HEK293T (cell line): ENCODE measurements at regions not wholly inside any gene's neighbourhood (a gene's known extent, or its start where the extent isn't known, plus 50 kb on each side); places are given as distances from the start of the nearest gene placed in this dataset.

ENCODE experiments used
- CTCF ChIA-PET: fragments of 350-600 bp; formaldehyde crosslinking; extraction: SDS; loops from one replicate; lab custom pipeline; 2021; ENCODE audit warnings: antibody characterized with exemption, inconsistent platforms; lab: Yijun Ruan, JAX
- POLR2A ChIA-PET: fragments of 350-600 bp; formaldehyde crosslinking; extraction: SDS; loops from one replicate; lab custom pipeline; 2020; ENCODE audit warnings: antibody characterized with exemption, inconsistent platforms; lab: Yijun Ruan, JAX
- DNase-seq: peaks from one replicate; pipeline ENCODE4 v3.0.0; 2012; ENCODE audit warnings: mixed read lengths; ENCODE audit errors: extremely low spot score
- ARNT ChIP-seq: fragments of 450-650 bp; IDR thresholded peaks from 2 replicates; pipeline ENCODE4 v1.6.1; 2017; ENCODE audit warnings: mild to moderate bottlenecking
- BHLHE40 ChIP-seq: fragments of 450-650 bp; IDR thresholded peaks from 2 replicates; pipeline ENCODE4 v1.6.1; 2016; ENCODE audit warnings: mild to moderate bottlenecking, moderate library complexity, borderline replicate concordance
- CTBP1 ChIP-seq: fragments of 450-650 bp; IDR thresholded peaks from 2 replicates; pipeline ENCODE4 v1.6.1; 2016; ENCODE audit warnings: borderline replicate concordance
- ELF4 ChIP-seq: fragments of 450-650 bp; IDR thresholded peaks from 2 replicates; pipeline ENCODE4 v1.6.1; 2017; ENCODE audit warnings: antibody characterized with exemption
- FOXA1 ChIP-seq: fragments of 450-650 bp; IDR thresholded peaks from 2 replicates; pipeline ENCODE4 v1.6.1; 2016; ENCODE audit warnings: mild to moderate bottlenecking
- FOXK2 ChIP-seq: fragments of 450-650 bp; IDR thresholded peaks from 2 replicates; pipeline ENCODE4 v1.6.1; 2016; ENCODE audit warnings: mild to moderate bottlenecking
- FOXM1 ChIP-seq: fragments of 450-650 bp; IDR thresholded peaks from 2 replicates; pipeline ENCODE4 v1.6.1; 2017; ENCODE audit warnings: mild to moderate bottlenecking, borderline replicate concordance
- HDGF ChIP-seq: fragments of 450-650 bp; IDR thresholded peaks from 2 replicates; pipeline ENCODE4 v1.6.1; 2017; ENCODE audit warnings: antibody characterized with exemption, borderline replicate concordance
- L3MBTL2 ChIP-seq: fragments of 450-650 bp; conservative IDR thresholded peaks from 2 replicates; pipeline ENCODE4 v1.6.1; 2016; ENCODE audit warnings: mild to moderate bottlenecking
- LEF1 ChIP-seq: fragments of 450-650 bp; IDR thresholded peaks from 2 replicates; pipeline ENCODE4 v1.6.1; 2017; ENCODE audit warnings: mild to moderate bottlenecking, borderline replicate concordance
- NFRKB ChIP-seq: fragments of 450-650 bp; IDR thresholded peaks from 2 replicates; pipeline ENCODE4 v1.6.1; 2016; ENCODE audit warnings: mild to moderate bottlenecking, moderate library complexity
- SP1 ChIP-seq: fragments of 450-650 bp; IDR thresholded peaks from 2 replicates; pipeline ENCODE4 v1.6.1; 2017
- SUZ12 ChIP-seq: fragments of 450-650 bp; IDR thresholded peaks from 2 replicates; pipeline ENCODE4 v1.6.1; 2016; ENCODE audit warnings: mild to moderate bottlenecking
- TARDBP ChIP-seq: fragments of 450-650 bp; IDR thresholded peaks from 2 replicates; pipeline ENCODE4 v1.6.1; 2016
- ZNF384 ChIP-seq: fragments of 450-650 bp; IDR thresholded peaks from 2 replicates; pipeline ENCODE4 v1.6.1; 2016
- TF ChIP-seq, protein P1 (sequence below): fragments of 450-650 bp; IDR thresholded peaks from 2 replicates; pipeline ENCODE4 v1.6.1; 2016

DNA sequence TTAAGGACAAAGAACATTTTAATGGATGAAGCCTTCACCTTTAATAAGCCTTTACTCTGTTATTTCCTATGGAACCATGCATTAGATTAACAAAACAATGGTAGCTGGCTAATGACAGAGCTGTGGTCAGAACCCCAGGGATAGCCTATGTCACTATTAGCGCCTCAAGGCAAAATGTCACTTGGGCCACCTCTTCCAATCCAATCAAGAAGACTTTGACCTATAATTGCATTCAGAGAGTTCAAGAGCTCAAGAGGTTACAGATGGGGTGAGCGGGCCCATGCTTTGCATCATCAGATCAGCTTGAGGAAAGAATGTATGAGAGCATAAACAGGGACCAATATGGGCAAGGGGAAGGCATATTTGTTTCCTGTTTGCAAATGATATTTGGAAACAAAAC lies 425.1 kb downstream of the ARHGEF28 start:
- POLR2A ChIA-PET = no interaction called here
- no peak for TF ChIP-seq CTBP1
- CTCF ChIA-PET = no interaction called here
- no peak for DNase-seq

GRCh38 chr5:74044936-74045335 lies 418.9 kb downstream of the ARHGEF28 start:
- POLR2A ChIA-PET = no interaction called here
- CTCF ChIA-PET = no interaction called here
- TF ChIP-seq ZNF384 (no peak), FOXA1 (no peak), FOXK2 (no peak), FOXM1 (no peak), ARNT (no peak), NFRKB (no peak), CTBP1 (no peak), LEF1 (no peak), ELF4 (no peak), HDGF (no peak), L3MBTL2 (no peak), TARDBP (no peak), BHLHE40 (no peak), SP1 (no peak), SUZ12 (no peak)
- TF ChIP-seq, protein P1, sequence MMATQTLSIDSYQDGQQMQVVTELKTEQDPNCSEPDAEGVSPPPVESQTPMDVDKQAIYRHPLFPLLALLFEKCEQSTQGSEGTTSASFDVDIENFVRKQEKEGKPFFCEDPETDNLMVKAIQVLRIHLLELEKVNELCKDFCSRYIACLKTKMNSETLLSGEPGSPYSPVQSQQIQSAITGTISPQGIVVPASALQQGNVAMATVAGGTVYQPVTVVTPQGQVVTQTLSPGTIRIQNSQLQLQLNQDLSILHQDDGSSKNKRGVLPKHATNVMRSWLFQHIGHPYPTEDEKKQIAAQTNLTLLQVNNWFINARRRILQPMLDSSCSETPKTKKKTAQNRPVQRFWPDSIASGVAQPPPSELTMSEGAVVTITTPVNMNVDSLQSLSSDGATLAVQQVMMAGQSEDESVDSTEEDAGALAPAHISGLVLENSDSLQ = no peak
- DNase-seq = no peak

- POLR2A ChIA-PET = no interaction called here
- TF ChIP-seq ZNF384 (no peak), ARNT (no peak), BHLHE40 (no peak), CTBP1 (no peak), SP1 (no peak), SUZ12 (no peak), ELF4 (no peak), FOXM1 (no peak), HDGF (no peak), TARDBP (no peak), FOXK2 (no peak), FOXA1 (no peak), LEF1 (no peak), L3MBTL2 (no peak), NFRKB (no peak)
- TF ChIP-seq, protein P1 = no peak
- no peak for DNase-seq
- CTCF ChIA-PET = no interaction called here
These were observed 417.0 kb downstream of the ARHGEF28 start for GRCh38 chr5:74042959-74043358.

- POLR2A ChIA-PET = no interaction called here
- CTCF ChIA-PET = no interaction called here
These were observed 416.6 kb downstream of the ARHGEF28 start for GRCh38 chr5:74042559-74042958.

GRCh38 chr5:74041913-74042312 lies 415.9 kb downstream of the ARHGEF28 start:
- TF ChIP-seq CTBP1 (no peak), L3MBTL2 (no peak), LEF1 (no peak), ELF4 (no peak), FOXK2 (no peak), TARDBP (no peak)
- CTCF ChIA-PET = no interaction called here
- POLR2A ChIA-PET = no interaction called here
- no peak for DNase-seq

More at GRCh38 chr5:74042559-74042958, 416.6 kb downstream of the ARHGEF28 start:
- no peak for DNase-seq
- TF ChIP-seq BHLHE40 (no peak), ZNF384 (no peak), CTBP1 (no peak), L3MBTL2 (no peak), FOXK2 (no peak), LEF1 (no peak), ARNT (no peak), FOXA1 (no peak), FOXM1 (no peak), HDGF (no peak), ELF4 (no peak), TARDBP (no peak), SP1 (no peak), SUZ12 (no peak), NFRKB (no peak)
- TF ChIP-seq, protein P1 = no peak

DNA sequence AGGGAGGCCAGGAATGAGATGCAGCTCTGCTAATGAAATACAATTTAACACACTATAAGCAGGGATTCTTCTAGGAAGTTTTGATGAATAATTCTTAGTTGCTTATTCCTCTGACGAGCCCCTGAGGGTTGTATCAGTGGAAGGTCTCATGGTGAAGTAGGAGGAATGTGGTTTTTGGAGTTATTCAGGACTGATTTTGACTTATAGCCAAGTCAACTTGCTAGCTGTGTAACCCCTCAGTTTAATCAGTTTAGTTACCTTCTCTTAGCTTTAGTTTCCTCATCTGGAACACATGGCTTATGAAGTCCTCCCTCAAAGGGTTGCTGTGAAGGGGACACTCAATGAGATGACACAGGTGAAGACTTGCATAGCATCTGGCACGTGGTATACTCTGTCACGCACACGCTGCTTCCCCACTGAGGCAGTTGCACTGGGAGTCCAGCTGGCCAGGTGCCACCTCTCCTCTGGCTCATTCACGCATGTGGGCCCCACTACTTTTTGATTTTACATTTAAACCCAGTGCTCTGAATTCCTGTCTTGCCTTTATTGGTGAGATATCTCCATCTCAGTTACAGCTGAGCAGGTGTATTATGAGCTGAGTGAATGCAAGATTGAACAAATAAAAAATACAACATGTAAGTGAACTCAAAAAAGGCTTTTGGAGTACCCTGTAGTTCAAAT lies 415.0 kb downstream of the ARHGEF28 start:
- TF ChIP-seq ZNF384 (no peak), BHLHE40 (no peak), L3MBTL2 (no peak), LEF1 (no peak)
- DNase-seq = no peak
- ChIA-PET POLR2A (no interaction called here), CTCF (interaction anchor here (1.1 to 1.3 kb wide), 2 partner anchors 11 to 171 kb away, joined by 4 to 5 read pairs; no protein-coding TSS in a partner anchor)
